Lower leg skin (tissue), 4 donors: ENCODE measurements at regions not wholly inside any gene's neighbourhood (a gene's known extent, or its start where the extent isn't known, plus 50 kb on each side); places are given as distances from the start of the nearest gene placed in this dataset.

ENCODE experiments used
- DNase-seq, 2 donors: peaks; one replicate each; pipeline ENCODE4 v3.0.0-alpha.2; 2019; ENCODE audit warnings: low spot score in 2 of 2
- H3K4me3 ChIP-seq: fragments of 200-600 bp; sonication (generic); 2 replicates; pipeline ENCODE4 v1.5.1; 2017; ENCODE audit warnings: mild to moderate bottlenecking, low read depth; ENCODE audit not compliant: poor library complexity, severe bottlenecking
- POLR2A ChIP-seq, 2 donors: fragments of 450-650 bp; IDR thresholded peaks; one replicate each; pipeline ENCODE4 v1.6.1; 2016 to 2017; ENCODE audit warnings: antibody characterized with exemption in 2 of 2, mild to moderate bottlenecking in 1 of 2, moderate library complexity in 1 of 2
- WGBS, 2 donors: methylation state at CpG; one replicate each; pipeline ENCODE4 v1.1.5; 2018; 5-methylcytosine and 5-hydroxymethylcytosine counted together
- intact Hi-C: fragments of 100-400 bp; cut with DNase I; formaldehyde crosslinking; loops from one replicate; pipeline ENCODE4 v1.15.0; 2023; ENCODE audit warnings: low total_unique reads
- TF ChIP-seq, protein P1 (sequence below), 3 donors: fragments of 450-650 bp; IDR thresholded peaks; one replicate each; pipeline ENCODE4 v1.5.1; 2016; ENCODE audit warnings: antibody characterized with exemption in 3 of 3, mild to moderate bottlenecking in 3 of 3, moderate library complexity in 2 of 3

DNA sequence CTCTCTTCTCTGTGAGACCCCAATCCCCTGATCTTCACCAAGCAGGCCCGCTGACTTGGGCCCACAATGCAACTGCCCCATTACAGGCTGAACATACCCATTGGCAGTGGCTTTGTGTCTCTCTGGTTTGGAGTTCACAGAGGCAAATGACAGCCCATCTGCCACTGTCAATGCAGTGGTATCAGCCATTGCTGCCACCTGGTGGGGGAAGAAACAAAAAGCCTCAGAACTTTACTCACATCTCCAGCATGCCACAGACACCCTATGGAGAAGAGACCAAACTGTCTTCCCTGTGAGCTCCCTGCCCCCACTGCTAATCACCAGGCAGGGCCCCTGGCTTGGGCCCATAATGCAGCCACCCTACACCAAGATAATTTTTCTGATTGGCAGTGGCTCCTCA, 729.3 kb upstream of the ACTRT1 start:
- intact Hi-C loops = no loop called here
- no peak overlapping the region for H3K4me3 ChIP-seq
- no peak for DNase-seq
- TF ChIP-seq POLR2A (IDR thresholded peaks at IDR 0.05) = no peak
- TF ChIP-seq, protein P1, sequence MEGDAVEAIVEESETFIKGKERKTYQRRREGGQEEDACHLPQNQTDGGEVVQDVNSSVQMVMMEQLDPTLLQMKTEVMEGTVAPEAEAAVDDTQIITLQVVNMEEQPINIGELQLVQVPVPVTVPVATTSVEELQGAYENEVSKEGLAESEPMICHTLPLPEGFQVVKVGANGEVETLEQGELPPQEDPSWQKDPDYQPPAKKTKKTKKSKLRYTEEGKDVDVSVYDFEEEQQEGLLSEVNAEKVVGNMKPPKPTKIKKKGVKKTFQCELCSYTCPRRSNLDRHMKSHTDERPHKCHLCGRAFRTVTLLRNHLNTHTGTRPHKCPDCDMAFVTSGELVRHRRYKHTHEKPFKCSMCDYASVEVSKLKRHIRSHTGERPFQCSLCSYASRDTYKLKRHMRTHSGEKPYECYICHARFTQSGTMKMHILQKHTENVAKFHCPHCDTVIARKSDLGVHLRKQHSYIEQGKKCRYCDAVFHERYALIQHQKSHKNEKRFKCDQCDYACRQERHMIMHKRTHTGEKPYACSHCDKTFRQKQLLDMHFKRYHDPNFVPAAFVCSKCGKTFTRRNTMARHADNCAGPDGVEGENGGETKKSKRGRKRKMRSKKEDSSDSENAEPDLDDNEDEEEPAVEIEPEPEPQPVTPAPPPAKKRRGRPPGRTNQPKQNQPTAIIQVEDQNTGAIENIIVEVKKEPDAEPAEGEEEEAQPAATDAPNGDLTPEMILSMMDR (IDR thresholded peaks at IDR 0.05) = no peak
- 33% methylated on average over 1 of the region's 1 CpG for WGBS, 2 donors

DNA sequence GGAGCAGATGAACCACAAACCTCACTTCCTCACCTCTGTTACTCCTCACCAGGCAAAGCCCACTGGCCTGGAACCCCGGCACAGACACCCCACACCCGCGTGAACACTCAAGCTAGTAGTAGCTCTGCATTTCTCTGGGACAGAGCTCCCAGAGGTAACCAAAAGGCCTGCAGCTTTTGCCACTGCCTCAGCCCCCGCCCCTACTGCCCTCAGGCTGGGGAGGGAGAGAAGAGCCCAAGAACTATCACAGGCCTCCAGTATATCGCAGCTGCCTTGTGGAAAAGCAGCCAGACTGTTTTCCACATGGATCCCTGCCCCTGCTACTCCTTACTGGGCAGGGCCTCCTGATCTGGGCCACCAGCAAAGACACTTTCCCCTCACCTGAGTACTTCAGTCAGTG, 728.7 kb upstream of the ACTRT1 start:
- TF ChIP-seq POLR2A (IDR thresholded peaks at IDR 0.05) = no peak
- TF ChIP-seq, protein P1 (IDR thresholded peaks at IDR 0.05) = no peak
- intact Hi-C loops = no loop called here
- H3K4me3 ChIP-seq = no peak overlapping the region
- DNase-seq = no peak
- 74 to 85% methylated on average over 5 of the region's 5 CpGs for WGBS, 2 donors

DNA sequence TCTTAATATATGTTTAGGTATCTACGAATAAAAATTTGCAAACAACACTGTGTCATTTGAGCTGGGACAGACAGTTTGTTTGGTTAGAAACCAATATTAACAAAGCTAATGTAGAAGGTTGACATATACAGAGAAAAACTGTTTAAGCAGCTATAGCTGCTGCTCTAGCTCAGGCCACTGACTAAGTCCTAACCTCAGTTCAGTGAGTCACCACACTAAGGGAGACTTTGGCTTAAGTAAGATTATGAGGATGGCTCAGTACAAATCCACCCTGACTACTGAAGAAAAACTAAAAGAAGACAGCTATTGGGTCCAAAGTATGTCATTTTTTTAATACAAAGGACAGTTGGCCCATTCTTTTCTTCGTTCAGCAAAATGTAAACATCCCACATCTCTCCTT, 717.3 kb upstream of the ACTRT1 start:
- intact Hi-C loops = no loop called here
- DNase-seq = no peak
- no peak for TF ChIP-seq POLR2A (IDR thresholded peaks at IDR 0.05)
- TF ChIP-seq, protein P1 (IDR thresholded peaks at IDR 0.05) = no peak
- 69 to 75% methylated on average over 2 of the region's 2 CpGs for WGBS, 2 donors
- no peak overlapping the region for H3K4me3 ChIP-seq

DNA sequence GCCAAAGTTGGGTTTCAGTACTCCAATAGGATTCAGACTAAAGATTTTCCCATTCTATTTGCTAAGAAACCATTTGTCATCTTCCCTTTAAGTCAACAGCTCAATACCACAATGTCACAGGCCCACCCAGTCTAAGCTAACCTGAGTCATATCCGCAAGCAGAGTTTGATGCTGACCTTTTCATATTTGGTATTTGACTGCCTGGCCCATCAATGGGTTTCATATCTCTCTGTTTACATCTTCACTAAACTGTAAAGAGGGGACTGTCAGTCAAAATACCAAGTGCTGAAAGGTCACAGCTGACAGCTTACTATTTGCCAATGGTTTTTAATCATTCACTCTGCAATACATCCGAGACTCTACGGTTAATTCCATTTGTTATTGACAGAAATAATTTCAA, 707.5 kb upstream of the ACTRT1 start:
- DNase-seq = no peak
- TF ChIP-seq, protein P1 (IDR thresholded peaks at IDR 0.05) = no peak
- TF ChIP-seq POLR2A (IDR thresholded peaks at IDR 0.05) = no peak
- no peak overlapping the region for H3K4me3 ChIP-seq
- intact Hi-C loops = no loop called here
- WGBS, 2 donors = 65 to 85% methylated on average over 3 of the region's 3 CpGs

DNA sequence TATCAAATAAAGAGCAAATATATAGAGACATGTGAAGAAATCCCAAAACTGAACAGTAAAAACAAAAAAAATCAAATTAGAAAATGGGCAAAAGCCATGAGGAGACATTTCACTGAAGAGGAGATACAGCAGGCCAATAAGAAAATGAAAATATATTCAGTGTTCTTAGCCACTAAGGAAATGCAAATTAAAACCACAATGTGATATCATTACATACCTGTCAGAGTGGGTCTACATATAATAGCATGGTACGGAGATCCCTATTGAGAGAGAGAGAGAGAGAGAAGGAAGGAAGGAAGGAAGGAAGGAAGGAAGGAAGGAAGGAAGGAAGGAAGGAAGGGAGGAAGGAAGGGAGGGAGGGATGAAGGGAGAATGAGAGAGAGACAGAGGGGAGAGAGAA, 707.0 kb upstream of the ACTRT1 start:
- intact Hi-C loops = no loop called here
- no peak overlapping the region for H3K4me3 ChIP-seq
- DNase-seq = no peak
- 79 to 93% methylated on average over 1 of the region's 1 CpG for WGBS, 2 donors
- TF ChIP-seq, protein P1 (IDR thresholded peaks at IDR 0.05) = no peak
- TF ChIP-seq POLR2A (IDR thresholded peaks at IDR 0.05) = no peak

DNA sequence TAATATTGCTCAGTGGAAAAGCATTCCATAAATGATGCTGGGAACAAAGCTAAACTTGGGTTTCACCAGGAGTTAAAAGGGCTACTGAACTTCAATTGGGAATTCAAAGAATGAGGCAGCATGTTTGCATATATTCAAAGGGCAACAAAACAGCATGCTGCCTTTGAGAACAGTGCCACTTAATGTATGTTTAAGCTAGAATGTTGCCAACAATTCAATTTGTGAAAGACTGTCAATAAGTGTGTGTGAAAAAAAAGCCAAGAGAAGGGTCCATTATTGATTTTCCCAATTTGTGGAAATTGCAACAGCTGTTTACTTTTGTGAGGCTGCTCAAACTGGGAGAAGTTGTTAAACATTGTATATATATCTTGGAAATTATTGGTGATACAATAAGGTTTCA, 701.9 kb upstream of the ACTRT1 start:
- H3K4me3 ChIP-seq = no peak overlapping the region
- no peak for DNase-seq
- intact Hi-C loops = no loop called here
- TF ChIP-seq POLR2A (IDR thresholded peaks at IDR 0.05) = no peak
- TF ChIP-seq, protein P1 (IDR thresholded peaks at IDR 0.05) = no peak
